Nephron (organoid): ENCODE measurements at regions not wholly inside any gene's neighbourhood (a gene's known extent, or its start where the extent isn't known, plus 50 kb on each side); places are given as distances from the start of the nearest gene placed in this dataset.

Experiments
- H3K27ac Mint-ChIP-seq, 3 experiments: 2 replicates each; pipeline ENCODE4 v1.8.0; 2020; ENCODE audit warnings: mixed read lengths in 3 of 3, mild to moderate bottlenecking in 2 of 3, moderate library complexity in 1 of 3
- H3K27me3 Mint-ChIP-seq: 2 replicates; pipeline ENCODE4 v1.8.0; 2021; ENCODE audit warnings: low read depth, mild to moderate bottlenecking, moderate library complexity, mixed read lengths
- H3K36me3 Mint-ChIP-seq: 2 replicates; pipeline ENCODE4 v1.8.0; 2020; ENCODE audit warnings: low read depth, mixed read lengths
- H3K4me1 Mint-ChIP-seq: 2 replicates; pipeline ENCODE4 v1.8.0; 2020; ENCODE audit warnings: mixed read lengths
- H3K4me3 Mint-ChIP-seq, 3 experiments: 2 replicates each; pipeline ENCODE4 v1.8.0; 2020; ENCODE audit warnings: mild to moderate bottlenecking in 3 of 3, mixed read lengths in 3 of 3, moderate library complexity in 2 of 3
- H3K9me3 Mint-ChIP-seq: 2 replicates; pipeline ENCODE4 v1.8.0; 2020; ENCODE audit warnings: mixed read lengths
- CTCF ChIP-seq, 3 experiments: fragments of 200-600 bp; sonication (generic); IDR thresholded peaks; one replicate each; pipeline ENCODE4 v1.5.0; 2021; ENCODE audit warnings: antibody characterized with exemption in 3 of 3; ENCODE audit not compliant: unreplicated experiment in 3 of 3

DNA sequence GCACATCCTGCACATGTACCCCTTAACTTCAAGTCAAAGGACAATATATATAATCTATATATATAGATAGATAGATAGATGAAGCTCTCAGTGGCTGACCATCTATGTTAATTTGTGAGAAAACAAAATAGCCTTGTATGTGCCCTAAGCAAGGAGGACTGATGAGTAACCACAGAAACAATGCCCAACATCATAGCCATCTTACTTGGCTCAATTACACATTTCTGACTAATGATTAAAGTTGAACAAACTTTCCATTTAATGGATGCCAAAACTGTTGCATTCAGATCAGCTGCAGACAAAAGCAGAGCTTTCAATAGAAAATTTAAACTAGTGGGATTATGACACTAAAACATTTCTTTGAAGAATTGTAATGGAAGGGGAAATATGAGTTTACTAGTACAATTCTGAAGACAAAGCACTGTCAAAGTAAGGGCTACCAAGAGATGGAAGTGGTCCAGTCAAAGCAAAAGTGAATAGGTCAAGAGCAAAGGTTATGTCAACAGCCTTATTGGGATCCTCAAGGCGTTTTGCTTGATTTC, 1188.2 kb upstream of the RAG2 start:
- no peak overlapping the region for H3K4me3 Mint-ChIP-seq
- no peaks in the 10 kb centered on the region for H3K4me1 Mint-ChIP-seq
- H3K9me3 Mint-ChIP-seq: peaks cover 43% of the 10 kb centered on the region
- peaks cover 7% of the 10 kb centered on the region for H3K27me3 Mint-ChIP-seq
- H3K36me3 Mint-ChIP-seq: no peaks in the 10 kb centered on the region
- TF ChIP-seq CTCF (IDR thresholded peaks at IDR 0.05; ENCODE audit: unreplicated experiment in 3 of 3): no peak
- H3K27ac Mint-ChIP-seq: no peak overlapping the region

DNA sequence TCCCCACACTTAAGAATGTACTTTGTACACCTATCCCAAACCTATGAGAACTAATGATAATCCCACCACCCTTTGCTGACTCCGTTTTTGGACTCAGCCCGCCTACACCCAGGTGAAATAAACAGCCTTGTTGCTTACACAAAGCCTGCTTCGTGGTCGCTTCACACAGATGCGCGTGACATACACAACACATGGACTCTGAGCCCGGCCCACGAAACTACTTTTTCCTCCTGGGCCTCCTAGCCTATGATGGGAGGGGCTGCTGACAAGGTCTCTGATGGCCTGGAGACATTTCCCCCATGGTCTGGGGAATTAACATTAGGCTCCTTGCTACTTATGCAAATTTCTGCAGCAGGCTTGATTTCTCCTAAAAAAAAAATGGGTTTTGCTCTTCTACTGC, 1176.4 kb upstream of the RAG2 start:
- no peaks in the 10 kb centered on the region for H3K36me3 Mint-ChIP-seq
- TF ChIP-seq CTCF (IDR thresholded peaks at IDR 0.05; ENCODE audit: unreplicated experiment in 3 of 3): no peak
- no peak overlapping the region for H3K27ac Mint-ChIP-seq
- H3K27me3 Mint-ChIP-seq: no peaks in the 10 kb centered on the region
- peaks cover 8% of the 10 kb centered on the region for H3K9me3 Mint-ChIP-seq
- no peak overlapping the region for H3K4me3 Mint-ChIP-seq
- H3K4me1 Mint-ChIP-seq: no peaks in the 10 kb centered on the region

DNA sequence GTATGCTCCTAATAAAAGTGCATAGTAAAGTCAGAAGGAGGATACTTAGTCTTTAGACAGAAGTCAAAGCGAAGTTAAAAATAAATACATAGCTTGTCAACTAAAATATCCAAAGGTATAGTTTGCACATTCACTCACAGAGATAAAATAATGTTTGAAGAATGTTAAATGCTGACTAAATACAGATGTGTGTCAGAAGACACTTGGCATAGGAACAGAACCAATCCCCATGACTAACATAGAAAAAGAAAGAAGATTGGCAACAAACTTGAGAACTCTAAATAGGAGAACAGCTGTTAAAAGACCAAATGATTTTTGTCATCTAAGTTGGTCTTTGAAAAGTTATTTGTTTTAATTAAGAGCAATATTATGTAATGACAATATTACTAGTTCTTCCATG, 1172.1 kb upstream of the RAG2 start:
- TF ChIP-seq CTCF (IDR thresholded peaks at IDR 0.05; ENCODE audit: unreplicated experiment in 3 of 3): no peak

GRCh38 chr11:37762079-37762478, 1164.0 kb upstream of the RAG2 start:
- no peak for TF ChIP-seq CTCF (IDR thresholded peaks at IDR 0.05; ENCODE audit: unreplicated experiment in 3 of 3)
- no peaks in the 10 kb centered on the region for H3K36me3 Mint-ChIP-seq
- no peak overlapping the region for H3K4me3 Mint-ChIP-seq
- no peak overlapping the region for H3K27ac Mint-ChIP-seq
- H3K27me3 Mint-ChIP-seq: no peaks in the 10 kb centered on the region
- peaks cover 13% of the 10 kb centered on the region for H3K9me3 Mint-ChIP-seq
- H3K4me1 Mint-ChIP-seq: peaks cover 8% of the 10 kb centered on the region

More for the DNA sequence above, 1172.1 kb upstream of the RAG2 start:
- Mint-ChIP-seq H3K36me3 (no peaks in the 10 kb centered on the region), H3K4me1 (no peaks in the 10 kb centered on the region), H3K27me3 (no peaks in the 10 kb centered on the region), H3K27ac (no peak overlapping the region), H3K9me3 (peaks cover 16% of the 10 kb centered on the region), H3K4me3 (no peak overlapping the region)

DNA sequence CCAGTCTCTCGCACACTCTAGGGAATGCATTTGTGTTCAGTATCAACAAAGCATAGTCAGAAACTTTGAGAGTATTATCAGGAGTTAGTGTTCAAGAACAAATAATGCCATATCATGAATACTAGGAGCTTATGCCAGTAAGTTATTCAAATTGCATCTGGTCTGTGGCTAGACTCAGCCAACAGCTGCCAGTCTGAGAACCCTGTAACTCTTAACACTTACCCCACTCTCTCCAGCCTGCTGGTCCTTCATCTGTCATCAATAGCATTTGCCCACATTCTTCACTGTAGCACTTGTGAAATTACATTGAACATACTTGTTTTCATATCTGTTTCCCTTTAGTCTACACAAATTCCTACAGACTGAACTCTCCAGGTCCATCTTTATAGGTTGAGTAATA, 1157.5 kb upstream of the RAG2 start:
- Mint-ChIP-seq H3K36me3 (no peaks in the 10 kb centered on the region), H3K27me3 (no peaks in the 10 kb centered on the region), H3K9me3 (peaks cover 2% of the 10 kb centered on the region), H3K4me1 (peaks cover 20% of the 10 kb centered on the region), H3K4me3 (no peak overlapping the region), H3K27ac (peak overlapping the region; percentile 9 to 58 (median 38))
- TF ChIP-seq CTCF (IDR thresholded peaks at IDR 0.05; ENCODE audit: unreplicated experiment in 3 of 3): no peak

DNA sequence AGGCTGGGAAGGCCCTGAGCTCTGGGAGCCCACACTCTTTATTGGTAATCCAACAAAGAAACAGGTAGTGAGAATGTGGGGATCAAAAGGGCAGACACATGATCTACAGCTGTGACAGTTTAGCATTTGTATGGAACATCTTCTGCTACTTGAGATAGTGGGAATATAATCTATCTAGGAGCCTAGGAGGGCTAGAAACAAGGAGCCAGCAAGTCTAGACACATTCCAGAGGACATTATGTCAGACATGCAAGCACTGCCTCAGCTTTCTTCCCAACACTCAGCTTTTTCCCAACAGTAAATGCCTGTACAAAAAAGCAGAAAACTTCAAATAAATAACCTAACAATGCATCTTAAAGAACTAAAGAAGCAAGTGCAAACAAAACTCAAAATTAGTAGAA, 1150.6 kb upstream of the RAG2 start:
- Mint-ChIP-seq H3K9me3 (peaks cover 10% of the 10 kb centered on the region), H3K27ac (no peak overlapping the region), H3K4me3 (no peak overlapping the region), H3K4me1 (no peaks in the 10 kb centered on the region), H3K27me3 (no peaks in the 10 kb centered on the region), H3K36me3 (no peaks in the 10 kb centered on the region)
- TF ChIP-seq CTCF (IDR thresholded peaks at IDR 0.05; ENCODE audit: unreplicated experiment in 3 of 3): no peak
